ENCODE measurements at regions not wholly inside any gene's neighbourhood (a gene's known extent, or its start where the extent isn't known, plus 50 kb on each side); places are given as distances from the start of the nearest gene placed in this dataset.
"Not testable (repeated sequence)": the region's sequence is repeated elsewhere in the genome, so short reads cannot be mapped to it uniquely, and the experiment has no call there.

- DNase-seq, result no peak
Observed at GRCh38 chr3:176155012-176155411, 1042.3 kb downstream of the TBL1XR1 start.

GRCh38 chr3:176149567-176149966, 1047.7 kb downstream of the TBL1XR1 start:
- no peak for DNase-seq

- no peak for DNase-seq
Observed at GRCh38 chr3:176147251-176147650, 1050.0 kb downstream of the TBL1XR1 start.

GRCh38 chr3:176141837-176142236, 1055.4 kb downstream of the TBL1XR1 start:
- no peak for DNase-seq

GRCh38 chr3:176120507-176120906, 1076.8 kb downstream of the TBL1XR1 start:
- no peak for DNase-seq

- DNase-seq, result no peak
Observed at GRCh38 chr3:176119826-176120225, 1077.5 kb downstream of the TBL1XR1 start.

- no peak for DNase-seq
Observed at GRCh38 chr3:176106380-176106779, 1090.9 kb downstream of the TBL1XR1 start.

- no peak for DNase-seq
Observed at GRCh38 chr3:176097027-176097426, 1100.3 kb downstream of the TBL1XR1 start.

- DNase-seq, result not testable (repeated sequence)
Observed at GRCh38 chr3:176093892-176094291, 1103.4 kb downstream of the TBL1XR1 start.

- DNase-seq, result no peak
Observed at GRCh38 chr3:176090727-176091126, 1106.6 kb downstream of the TBL1XR1 start.

- no peak for DNase-seq
Observed at GRCh38 chr3:176088962-176089383, 1108.3 kb downstream of the TBL1XR1 start.

- DNase-seq, result no peak
Observed at GRCh38 chr3:176087066-176087697, 1110.1 kb downstream of the TBL1XR1 start.

- DNase-seq, result no peak
Observed at GRCh38 chr3:176079785-176080184, 1117.5 kb downstream of the TBL1XR1 start.

GRCh38 chr3:176078906-176079305, 1118.4 kb downstream of the TBL1XR1 start:
- DNase-seq, result no peak

- no peak for DNase-seq
Observed at GRCh38 chr3:176075491-176075890, 1121.8 kb downstream of the TBL1XR1 start.

GRCh38 chr3:176075046-176075445, 1122.2 kb downstream of the TBL1XR1 start:
- DNase-seq, result no peak

GRCh38 chr3:176074096-176074495, 1123.2 kb downstream of the TBL1XR1 start:
- no peak for DNase-seq

GRCh38 chr3:176071943-176072342, 1125.3 kb downstream of the TBL1XR1 start:
- DNase-seq, result no peak

GRCh38 chr3:176068750-176069149, 1128.5 kb downstream of the TBL1XR1 start:
- DNase-seq, result no peak

- no peak for DNase-seq
Observed at GRCh38 chr3:176058856-176059255, 1138.4 kb downstream of the TBL1XR1 start.

- DNase-seq, result no peak
Observed at GRCh38 chr3:176055836-176056235, 1141.4 kb downstream of the TBL1XR1 start.

GRCh38 chr3:176051766-176052165, 1145.5 kb downstream of the TBL1XR1 start:
- DNase-seq, result no peak

- no peak for DNase-seq
Observed at GRCh38 chr3:176046703-176047102, 1150.6 kb downstream of the TBL1XR1 start.

GRCh38 chr3:176041812-176042211, 1155.5 kb downstream of the TBL1XR1 start:
- no peak for DNase-seq

GRCh38 chr3:176041185-176041584, 1156.1 kb downstream of the TBL1XR1 start:
- DNase-seq, result no peak
